ENCODE measurements at regions not wholly inside any gene's neighbourhood (a gene's known extent, or its start where the extent isn't known, plus 50 kb on each side); places are given as distances from the start of the nearest gene placed in this dataset.

- H3F3A ChIP-seq (ENCODE audit: insufficient read depth) = no peaks in the 10 kb centered on the region; the same call in 1 of the 2 replicates
- TF ChIP-seq CTCF (IDR thresholded peaks at IDR 0.05; ENCODE audit: insufficient read depth, low read length, poor library complexity, severe bottlenecking) (no peak), EZH2phosphoT487 (conservative IDR thresholded peaks at IDR 0.05; ENCODE audit: low read length) (no peak)
- H3K27ac ChIP-seq (ENCODE audit: low read depth, low read length) = no peak overlapping the region
- no peaks in the 10 kb centered on the region for H3K79me2 ChIP-seq (ENCODE audit: insufficient read depth, low read length)
- no peaks in the 10 kb centered on the region for H3K36me3 ChIP-seq (ENCODE audit: low read length)
- H3K27me3 ChIP-seq (ENCODE audit: low read length) = no peaks in the 10 kb centered on the region
- no peak overlapping the region for H3K4me2 ChIP-seq (ENCODE audit: low read depth, low read length, poor library complexity, severe bottlenecking)
- no peaks in the 10 kb centered on the region for H3K9me3 ChIP-seq (ENCODE audit: insufficient read depth, low read length)
- no peak overlapping the region for H2AFZ ChIP-seq (ENCODE audit: low read depth, low read length, severe bottlenecking)
- H3K9me2 ChIP-seq (replicated peaks; ENCODE audit: insufficient read depth, low read length) = no peaks in the 10 kb centered on the region
- no peak overlapping the region for H3K4me3 ChIP-seq (ENCODE audit: insufficient read depth, low read length, poor library complexity, severe bottlenecking)
- H4K20me1 ChIP-seq (ENCODE audit: low read depth, low read length) = no peaks in the 10 kb centered on the region
- H3K9ac ChIP-seq (ENCODE audit: low read length) = no peak overlapping the region
Observed at GRCh38 chr7:19932549-19933249, 159.3 kb upstream of the TMEM196 start.

- no peaks in the 10 kb centered on the region for H3K27me3 ChIP-seq (ENCODE audit: low read length)
- no peak overlapping the region for H2AFZ ChIP-seq (ENCODE audit: low read depth, low read length, severe bottlenecking)
- no peak overlapping the region for H3K4me3 ChIP-seq (ENCODE audit: insufficient read depth, low read length, poor library complexity, severe bottlenecking)
- TF ChIP-seq EZH2phosphoT487 (conservative IDR thresholded peaks at IDR 0.05; ENCODE audit: low read length) (no peak), CTCF (IDR thresholded peaks at IDR 0.05; ENCODE audit: insufficient read depth, low read length, poor library complexity, severe bottlenecking) (no peak)
- H3K36me3 ChIP-seq (ENCODE audit: low read length) = no peaks in the 10 kb centered on the region
- H3K9me3 ChIP-seq (ENCODE audit: insufficient read depth, low read length) = no peaks in the 10 kb centered on the region
- no peak overlapping the region for H3K4me2 ChIP-seq (ENCODE audit: low read depth, low read length, poor library complexity, severe bottlenecking)
- H3K79me2 ChIP-seq (ENCODE audit: insufficient read depth, low read length) = no peaks in the 10 kb centered on the region
- H4K20me1 ChIP-seq (ENCODE audit: low read depth, low read length) = no peaks in the 10 kb centered on the region
- no peaks in the 10 kb centered on the region for H3K9me2 ChIP-seq (replicated peaks; ENCODE audit: insufficient read depth, low read length)
- H3F3A ChIP-seq (ENCODE audit: insufficient read depth) = no peaks in the 10 kb centered on the region
- H3K9ac ChIP-seq (ENCODE audit: low read length) = no peak overlapping the region
- no peak overlapping the region for H3K27ac ChIP-seq (ENCODE audit: low read depth, low read length)
Observed at GRCh38 chr7:19930851-19931250, 157.4 kb upstream of the TMEM196 start.

GRCh38 chr7:19930051-19930450, 156.6 kb upstream of the TMEM196 start:
- Histone ChIP-seq H3F3A (ENCODE audit: insufficient read depth) (no peaks in the 10 kb centered on the region), H3K9ac (ENCODE audit: low read length) (no peak overlapping the region), H3K27me3 (ENCODE audit: low read length) (no peaks in the 10 kb centered on the region), H4K20me1 (ENCODE audit: low read depth, low read length) (no peaks in the 10 kb centered on the region), H3K36me3 (ENCODE audit: low read length) (no peaks in the 10 kb centered on the region), H3K4me3 (ENCODE audit: insufficient read depth, low read length, poor library complexity, severe bottlenecking) (no peak overlapping the region), H2AFZ (ENCODE audit: low read depth, low read length, severe bottlenecking) (no peak overlapping the region), H3K9me3 (ENCODE audit: insufficient read depth, low read length) (no peaks in the 10 kb centered on the region), H3K27ac (ENCODE audit: low read depth, low read length) (no peak overlapping the region), H3K79me2 (ENCODE audit: insufficient read depth, low read length) (no peaks in the 10 kb centered on the region), H3K9me2 (replicated peaks; ENCODE audit: insufficient read depth, low read length) (no peaks in the 10 kb centered on the region), H3K4me2 (ENCODE audit: low read depth, low read length, poor library complexity, severe bottlenecking) (no peak overlapping the region)
- TF ChIP-seq CTCF (IDR thresholded peaks at IDR 0.05; ENCODE audit: insufficient read depth, low read length, poor library complexity, severe bottlenecking) (no peak), EZH2phosphoT487 (conservative IDR thresholded peaks at IDR 0.05; ENCODE audit: low read length) (no peak)

Data from SU-DHL-6 (cell line).